HG03045 (cell line): ENCODE measurements at regions not wholly inside any gene's neighbourhood (a gene's known extent, or its start where the extent isn't known, plus 50 kb on each side); places are given as distances from the start of the nearest gene placed in this dataset.
A peak's percentile ranks its signal among the peaks of the same experiment; 100 is the strongest.

Experiments
- ATAC-seq: cut with Tn5 transposase; IDR thresholded peaks from one replicate; pipeline ENCODE4 v1.9.1; 2021; ENCODE audit warnings: mild to moderate bottlenecking, moderate library complexity; ENCODE audit not compliant: unreplicated experiment

GRCh38 chr1:57770236-57770635 lies 346.4 kb upstream of the DAB1 start:
- ATAC-seq = no peak

- no peak for ATAC-seq
Observed at GRCh38 chr1:57761628-57762027, 337.8 kb upstream of the DAB1 start.

- no peak for ATAC-seq
Observed at GRCh38 chr1:57752843-57753242, 329.0 kb upstream of the DAB1 start.

- ATAC-seq = no peak
Observed at GRCh38 chr1:57748719-57749118, 324.9 kb upstream of the DAB1 start.

GRCh38 chr1:57747818-57748217 lies 324.0 kb upstream of the DAB1 start:
- ATAC-seq = no peak

- peak; percentile 76 for ATAC-seq
Observed at GRCh38 chr1:57741521-57741920, 317.7 kb upstream of the DAB1 start.

GRCh38 chr1:57736940-57737339 lies 313.1 kb upstream of the DAB1 start:
- ATAC-seq = no peak

- no peak for ATAC-seq
Observed at GRCh38 chr1:57729181-57729580, 305.3 kb upstream of the DAB1 start.

- no peak for ATAC-seq
Observed at GRCh38 chr1:57727121-57727520, 303.3 kb upstream of the DAB1 start.

- ATAC-seq = no peak
Observed at GRCh38 chr1:57725318-57725717, 301.5 kb upstream of the DAB1 start.

GRCh38 chr1:57724535-57724934 lies 300.7 kb upstream of the DAB1 start:
- ATAC-seq = no peak

- no peak for ATAC-seq
Observed at GRCh38 chr1:57722285-57722978, 298.6 kb upstream of the DAB1 start.

- ATAC-seq = no peak
Observed at GRCh38 chr1:57721001-57721400, 297.1 kb upstream of the DAB1 start.

GRCh38 chr1:57719274-57719673 lies 295.4 kb upstream of the DAB1 start:
- ATAC-seq = no peak

GRCh38 chr1:57713501-57713900 lies 289.6 kb upstream of the DAB1 start:
- no peak for ATAC-seq

GRCh38 chr1:57712846-57713245 lies 289.0 kb upstream of the DAB1 start:
- ATAC-seq = no peak

GRCh38 chr1:57711326-57711725 lies 287.5 kb upstream of the DAB1 start:
- ATAC-seq = no peak

- ATAC-seq = no peak
Observed at GRCh38 chr1:57707631-57708030, 283.8 kb upstream of the DAB1 start.

- no peak for ATAC-seq
Observed at GRCh38 chr1:57704811-57705210, 281.0 kb upstream of the DAB1 start.

- no peak for ATAC-seq
Observed at GRCh38 chr1:57704231-57704630, 280.4 kb upstream of the DAB1 start.

GRCh38 chr1:57696904-57697303 lies 273.0 kb upstream of the DAB1 start:
- no peak for ATAC-seq

- ATAC-seq = no peak
Observed at GRCh38 chr1:57696043-57696442, 272.2 kb upstream of the DAB1 start.

GRCh38 chr1:57686306-57686705 lies 262.4 kb upstream of the DAB1 start:
- ATAC-seq = no peak
